MG63 (cell line): ENCODE measurements at regions not wholly inside any gene's neighbourhood (a gene's known extent, or its start where the extent isn't known, plus 50 kb on each side); places are given as distances from the start of the nearest gene placed in this dataset.
"Not testable (repeated sequence)": the region's sequence is repeated elsewhere in the genome, so short reads cannot be mapped to it uniquely, and the experiment has no call there.

ENCODE experiments used
- DNase-seq: peaks from one replicate; pipeline ENCODE4 v3.0.0-alpha.2; 2020
- H3K27me3 ChIP-seq: fragments of 250-450 bp; sonication (Bioruptor Pico); 2 replicates; pipeline ENCODE4 v1.5.1; 2020; ENCODE audit warnings: mild to moderate bottlenecking, moderate library complexity
- H3K36me3 ChIP-seq: fragments of 250-450 bp; sonication (Bioruptor Pico); 2 replicates; pipeline ENCODE4 v1.5.1; 2020; ENCODE audit warnings: mild to moderate bottlenecking, moderate library complexity
- H3K4me3 ChIP-seq: fragments of 250-450 bp; sonication (Bioruptor Pico); 2 replicates; pipeline ENCODE4 v1.5.1; 2020; ENCODE audit warnings: mild to moderate bottlenecking, moderate library complexity
- H3K9me3 ChIP-seq: fragments of 250-450 bp; sonication (Bioruptor Pico); 2 replicates; pipeline ENCODE4 v1.5.1; 2020; ENCODE audit warnings: mild to moderate bottlenecking, moderate library complexity

- H3K4me3 ChIP-seq, result no peak overlapping the region
- DNase-seq, result no peak
- no peaks in the 10 kb centered on the region for H3K9me3 ChIP-seq
- H3K36me3 ChIP-seq, result no peaks in the 10 kb centered on the region
- H3K27me3 ChIP-seq, result no peaks in the 10 kb centered on the region
These were observed 73.2 kb downstream of the ZIC4 start for GRCh38 chr3:147333098-147333497.

GRCh38 chr3:147328711-147329110, 77.6 kb downstream of the ZIC4 start:
- DNase-seq, result no peak
- Histone ChIP-seq H3K9me3 (no peaks in the 10 kb centered on the region), H3K36me3 (no peaks in the 10 kb centered on the region), H3K4me3 (no peak overlapping the region), H3K27me3 (no peaks in the 10 kb centered on the region)

GRCh38 chr3:147324356-147324755, 82.0 kb downstream of the ZIC4 start:
- H3K9me3 ChIP-seq, result no peaks in the 10 kb centered on the region
- no peak for DNase-seq
- H3K4me3 ChIP-seq, result no peak overlapping the region
- no peaks in the 10 kb centered on the region for H3K27me3 ChIP-seq
- H3K36me3 ChIP-seq, result no peaks in the 10 kb centered on the region

- H3K9me3 ChIP-seq, result no peaks in the 10 kb centered on the region
- DNase-seq, result no peak
- H3K27me3 ChIP-seq, result no peaks in the 10 kb centered on the region
- no peaks in the 10 kb centered on the region for H3K36me3 ChIP-seq
- H3K4me3 ChIP-seq, result no peak overlapping the region
These were observed 87.4 kb downstream of the ZIC4 start for GRCh38 chr3:147318900-147319299.

- not testable (repeated sequence) for H3K36me3 ChIP-seq, DNase-seq, H3K27me3 ChIP-seq, H3K4me3 ChIP-seq, H3K9me3 ChIP-seq
These were observed 89.3 kb downstream of the ZIC4 start for GRCh38 chr3:147317080-147317479.

GRCh38 chr3:147313513-147313912, 92.8 kb downstream of the ZIC4 start:
- Histone ChIP-seq H3K9me3 (no peaks in the 10 kb centered on the region), H3K36me3 (no peaks in the 10 kb centered on the region), H3K27me3 (no peaks in the 10 kb centered on the region), H3K4me3 (no peak overlapping the region)
- DNase-seq, result no peak

GRCh38 chr3:147312786-147313280, 93.5 kb downstream of the ZIC4 start:
- Histone ChIP-seq H3K36me3 (no peaks in the 10 kb centered on the region), H3K4me3 (no peak overlapping the region), H3K27me3 (no peaks in the 10 kb centered on the region), H3K9me3 (no peaks in the 10 kb centered on the region)
- DNase-seq, result no peak

GRCh38 chr3:147311716-147312115, 94.6 kb downstream of the ZIC4 start:
- Histone ChIP-seq H3K36me3 (no peaks in the 10 kb centered on the region), H3K9me3 (no peaks in the 10 kb centered on the region), H3K4me3 (no peak overlapping the region), H3K27me3 (no peaks in the 10 kb centered on the region)
- DNase-seq, result no peak

- Histone ChIP-seq H3K4me3 (no peak overlapping the region), H3K27me3 (no peaks in the 10 kb centered on the region), H3K9me3 (no peaks in the 10 kb centered on the region; the same call in 1 of the 2 replicates), H3K36me3 (no peaks in the 10 kb centered on the region)
- DNase-seq, result no peak
These were observed 100.7 kb downstream of the ZIC4 start for GRCh38 chr3:147305533-147306250.

GRCh38 chr3:147304756-147305155, 101.6 kb downstream of the ZIC4 start:
- Histone ChIP-seq H3K36me3 (no peaks in the 10 kb centered on the region), H3K27me3 (no peaks in the 10 kb centered on the region), H3K4me3 (no peak overlapping the region), H3K9me3 (no peaks in the 10 kb centered on the region; the same call in 1 of the 2 replicates)
- DNase-seq, result no peak

GRCh38 chr3:147301781-147302180, 104.6 kb downstream of the ZIC4 start:
- no peaks in the 10 kb centered on the region for H3K27me3 ChIP-seq
- H3K4me3 ChIP-seq, result no peak overlapping the region
- no peaks in the 10 kb centered on the region; the same call in 1 of the 2 replicates for H3K9me3 ChIP-seq
- no peaks in the 10 kb centered on the region for H3K36me3 ChIP-seq
- DNase-seq, result no peak

GRCh38 chr3:147299656-147300055, 106.7 kb downstream of the ZIC4 start:
- DNase-seq, result no peak
- H3K27me3 ChIP-seq, result no peaks in the 10 kb centered on the region
- no peaks in the 10 kb centered on the region for H3K36me3 ChIP-seq
- H3K4me3 ChIP-seq, result no peak overlapping the region
- H3K9me3 ChIP-seq, result no peaks in the 10 kb centered on the region

GRCh38 chr3:147298511-147298982, 107.8 kb downstream of the ZIC4 start:
- no peak overlapping the region for H3K4me3 ChIP-seq
- H3K36me3 ChIP-seq, result no peaks in the 10 kb centered on the region
- no peaks in the 10 kb centered on the region for H3K9me3 ChIP-seq
- no peaks in the 10 kb centered on the region for H3K27me3 ChIP-seq
- DNase-seq, result peak; percentile 51

GRCh38 chr3:147297761-147298350, 108.5 kb downstream of the ZIC4 start:
- DNase-seq, result peak; percentile 21

GRCh38 chr3:147287370-147287769, 119.0 kb downstream of the ZIC4 start:
- not testable (repeated sequence) for H3K4me3 ChIP-seq, DNase-seq, H3K9me3 ChIP-seq, H3K36me3 ChIP-seq, H3K27me3 ChIP-seq

More at GRCh38 chr3:147297761-147298350, 108.5 kb downstream of the ZIC4 start:
- Histone ChIP-seq H3K36me3 (no peaks in the 10 kb centered on the region), H3K4me3 (no peak overlapping the region), H3K27me3 (no peaks in the 10 kb centered on the region), H3K9me3 (no peaks in the 10 kb centered on the region)

- Histone ChIP-seq H3K36me3 (no peaks in the 10 kb centered on the region), H3K4me3 (no peak overlapping the region), H3K9me3 (peaks cover 4% of the 10 kb centered on the region), H3K27me3 (no peaks in the 10 kb centered on the region)
- DNase-seq, result no peak
These were observed 136.4 kb downstream of the ZIC4 start for GRCh38 chr3:147269907-147270306.

- Histone ChIP-seq H3K27me3 (no peaks in the 10 kb centered on the region), H3K36me3 (no peaks in the 10 kb centered on the region), H3K9me3 (peaks cover 4% of the 10 kb centered on the region), H3K4me3 (no peak overlapping the region)
- no peak for DNase-seq
These were observed 138.9 kb downstream of the ZIC4 start for GRCh38 chr3:147267434-147267833.

- Histone ChIP-seq H3K9me3 (no peaks in the 10 kb centered on the region), H3K36me3 (no peaks in the 10 kb centered on the region), H3K27me3 (no peaks in the 10 kb centered on the region), H3K4me3 (no peak overlapping the region)
- no peak for DNase-seq
These were observed 148.4 kb downstream of the ZIC4 start for GRCh38 chr3:147257944-147258343.
